H1 (cell line): ENCODE measurements at regions not wholly inside any gene's neighbourhood (a gene's known extent, or its start where the extent isn't known, plus 50 kb on each side); places are given as distances from the start of the nearest gene placed in this dataset.

Source experiments
- CTCF ChIA-PET: fragments of 300-600 bp; sonication (Branson Sonifier 250); formaldehyde crosslinking; loops from one replicate; lab custom pipeline; 2021; ENCODE audit not compliant: partially characterized antibody; lab: Charles Lee
- POLR2A ChIA-PET: fragments of 300-600 bp; sonication (Branson Sonifier 250); formaldehyde crosslinking; loops from one replicate; lab custom pipeline; 2021; ENCODE audit warnings: inconsistent platforms; ENCODE audit not compliant: partially characterized antibody; lab: Charles Lee
- DNase-seq, 2 experiments: peaks; one replicate each; pipeline versions ENCODE4 v3.0.0 to v3.0.0-alpha.2; 2010 to 2022; ENCODE audit warnings: low spot score in 2 of 2, low read depth in 1 of 2, mixed read lengths in 1 of 2
- FAIRE-seq: peaks from 2 replicates; lab custom pipeline; 2011; peaks lifted over from hg19 to GRCh38; lab: Jason Lieb, UNC
- H2AFZ ChIP-seq: 2 replicates; pipeline ENCODE4 v1.8.1; 2012; ENCODE audit warnings: low read length, inconsistent platforms
- H2AK5ac ChIP-seq: 2 replicates; pipeline ENCODE4 v1.6.1; 2013; ENCODE audit warnings: low read depth, low read length
- H2BK120ac ChIP-seq: replicated peaks from 2 replicates; pipeline ENCODE3; 2013; ENCODE audit warnings: low read depth, low read length, inconsistent platforms
- H2BK12ac ChIP-seq: 2 replicates; pipeline ENCODE4 v1.6.1; 2013; ENCODE audit warnings: low read depth, low read length
- H2BK15ac ChIP-seq: 2 replicates; pipeline ENCODE4 v1.6.1; 2013; ENCODE audit warnings: low read length
- H2BK20ac ChIP-seq: 2 replicates; pipeline ENCODE4 v1.6.1; 2013; ENCODE audit warnings: low read length
- H2BK5ac ChIP-seq: 2 replicates; pipeline ENCODE4 v1.6.1; 2013; ENCODE audit warnings: low read depth, low read length
- H3K14ac ChIP-seq: 2 replicates; pipeline ENCODE4 v1.6.1; 2013; ENCODE audit warnings: inconsistent platforms; ENCODE audit not compliant: insufficient read length
- H3K18ac ChIP-seq: 2 replicates; pipeline ENCODE4 v1.6.1; 2013; ENCODE audit warnings: low read length; ENCODE audit errors: extremely low read depth
- H3K23ac ChIP-seq: 2 replicates; pipeline ENCODE4 v1.6.1; 2013; ENCODE audit warnings: inconsistent platforms; ENCODE audit not compliant: insufficient read length
- H3K23me2 ChIP-seq: 2 replicates; pipeline ENCODE4 v1.6.1; 2013; ENCODE audit warnings: low read depth, low read length
- H3K27ac ChIP-seq: 2 replicates; pipeline ENCODE4 v1.6.1; 2011; ENCODE audit warnings: low read depth, low read length, inconsistent platforms
- H3K27me3 ChIP-seq, 4 experiments: replicated peaks in 1 of 4; 1 replicate in 1 of 4; 2 replicates in 3 of 4; pipeline versions ENCODE4 v1.6.1 to v1.8.1; 2011 to 2013; ENCODE audit warnings: low read length in 3 of 4, mild to moderate bottlenecking in 3 of 4, inconsistent platforms in 2 of 4, mixed read lengths in 2 of 4, moderate library complexity in 1 of 4; ENCODE audit not compliant: control insufficient read depth in 3 of 4, insufficient read depth in 3 of 4; ENCODE audit errors: extremely low read depth in 1 of 4
- H3K36me3 ChIP-seq, 4 experiments: 2 replicates each; pipeline versions ENCODE4 v1.6.1 to v1.8.1; 2011 to 2013; ENCODE audit warnings: mild to moderate bottlenecking in 4 of 4, low read length in 3 of 4, moderate library complexity in 2 of 4, control low read depth in 1 of 4, inconsistent platforms in 1 of 4; ENCODE audit not compliant: insufficient read depth in 4 of 4, control insufficient read depth in 2 of 4
- H3K4ac ChIP-seq: replicated peaks from 2 replicates; pipeline ENCODE3; 2013; ENCODE audit warnings: low read length, low read depth, mixed read lengths, inconsistent platforms; ENCODE audit not compliant: insufficient read length
- H3K4me1 ChIP-seq, 4 experiments: replicated peaks in 1 of 4; 1 replicate in 1 of 4; 2 replicates in 3 of 4; pipeline versions ENCODE4 v1.6.1 to v1.8.1; 2011 to 2013; ENCODE audit warnings: low read length in 3 of 4, inconsistent platforms in 2 of 4, mixed read lengths in 1 of 4; ENCODE audit not compliant: insufficient read depth in 4 of 4, control insufficient read depth in 3 of 4
- H3K4me2 ChIP-seq, 2 experiments: 2 replicates each; pipeline versions ENCODE4 v1.6.1 to v1.8.1; 2011 to 2013; ENCODE audit warnings: low read depth in 2 of 2, low read length in 2 of 2, control low read depth in 1 of 2, inconsistent platforms in 1 of 2, mild to moderate bottlenecking in 1 of 2; ENCODE audit not compliant: insufficient read depth in 1 of 2
- H3K4me3 ChIP-seq, 4 experiments: fragments of 200-600, 300-600 bp in 1 of 4; sonication (generic), shearing (Covaris generic), sonication (Bioruptor Twin) in 1 of 4; 2 replicates each; pipeline versions ENCODE4 v1.5.1 to v1.8.1; 2011 to 2016; ENCODE audit warnings: low read length in 4 of 4, low read depth in 3 of 4, control low read depth in 2 of 4, inconsistent platforms in 2 of 4, mild to moderate bottlenecking in 2 of 4, mixed read lengths in 1 of 4, moderate library complexity in 1 of 4; ENCODE audit not compliant: insufficient read depth in 2 of 4; ENCODE audit errors: extremely low read depth in 1 of 4
- H3K56ac ChIP-seq: replicated peaks from 2 replicates; pipeline ENCODE3; 2013; ENCODE audit warnings: low read depth, mild to moderate bottlenecking, mixed read lengths, low read length, inconsistent platforms; ENCODE audit not compliant: insufficient read length
- H3K79me1 ChIP-seq: 2 replicates; pipeline ENCODE4 v1.6.1; 2013; ENCODE audit warnings: low read depth, low read length, control low read depth
- H3K79me2 ChIP-seq, 2 experiments: 2 replicates each; pipeline versions ENCODE4 v1.6.1 to v1.8.1; 2012 to 2013; ENCODE audit warnings: low read length in 2 of 2, mild to moderate bottlenecking in 2 of 2, inconsistent platforms in 1 of 2; ENCODE audit not compliant: insufficient read depth in 2 of 2, control insufficient read depth in 1 of 2
- H3K9ac ChIP-seq, 4 experiments: replicated peaks in 1 of 4; 1 replicate in 1 of 4; 2 replicates in 3 of 4; pipeline versions ENCODE4 v1.6.1 to v1.8.1; 2011 to 2013; ENCODE audit warnings: low read depth in 3 of 4, low read length in 3 of 4, control low read depth in 2 of 4, mild to moderate bottlenecking in 2 of 4, moderate library complexity in 2 of 4, inconsistent platforms in 1 of 4; ENCODE audit errors: extremely low read depth in 1 of 4
- H3K9me3 ChIP-seq, 2 experiments: 2 replicates each; pipeline versions ENCODE4 v1.6.1 to v1.8.1; 2012 to 2013; ENCODE audit warnings: mild to moderate bottlenecking in 2 of 2, moderate library complexity in 2 of 2, control low read depth in 1 of 2, inconsistent platforms in 1 of 2, low read depth in 1 of 2, low read length in 1 of 2, mixed read lengths in 1 of 2; ENCODE audit not compliant: insufficient read depth in 2 of 2
- H4K20me1 ChIP-seq, 2 experiments: replicated peaks in 1 of 2; 2 replicates each; pipeline versions ENCODE3 to v1.8.1; 2011 to 2013; ENCODE audit warnings: inconsistent platforms in 2 of 2, low read length in 2 of 2, mild to moderate bottlenecking in 1 of 2; ENCODE audit not compliant: insufficient read depth in 2 of 2, control insufficient read depth in 1 of 2
- H4K5ac ChIP-seq: 2 replicates; pipeline ENCODE4 v1.6.1; 2013; ENCODE audit warnings: low read length, low read depth, mixed read lengths, inconsistent platforms; ENCODE audit not compliant: insufficient read length
- H4K8ac ChIP-seq: 2 replicates; pipeline ENCODE4 v1.8.0; 2013; ENCODE audit warnings: mild to moderate bottlenecking, moderate library complexity, low read length, inconsistent platforms; ENCODE audit not compliant: insufficient read depth; ENCODE audit errors: extremely low read depth
- H4K91ac ChIP-seq: replicated peaks from 2 replicates; pipeline ENCODE3; 2013; ENCODE audit warnings: low read length, mixed read lengths, inconsistent platforms; ENCODE audit not compliant: insufficient read length
- BACH1 ChIP-seq: IDR thresholded peaks from 2 replicates; pipeline ENCODE4 v1.6.1; 2012; ENCODE audit warnings: low read length, improper control_type of control experiment
- CTBP2 ChIP-seq: IDR thresholded peaks from 2 replicates; pipeline ENCODE4 v1.7.0; 2011; ENCODE audit warnings: borderline replicate concordance, mild to moderate bottlenecking, moderate library complexity, mixed read lengths, low read length; ENCODE audit not compliant: insufficient read depth, insufficient read length
- HDAC2 ChIP-seq, 2 experiments: fragments of 300-600 bp in 1 of 2; sonication (generic) in 1 of 2; IDR thresholded peaks; 2 replicates each; pipeline ENCODE4 v1.6.1; 2011 to 2012; ENCODE audit warnings: low read depth in 2 of 2, low read length in 2 of 2, mild to moderate bottlenecking in 2 of 2, moderate library complexity in 2 of 2, borderline replicate concordance in 1 of 2, inconsistent platforms in 1 of 2
- JUND ChIP-seq: IDR thresholded peaks from 2 replicates; pipeline ENCODE4 v1.6.1; 2011; ENCODE audit warnings: mild to moderate bottlenecking, improper control_type of control experiment, low read length
- KDM1A ChIP-seq: fragments of 200-600, 300-600 bp; sonication (generic); IDR thresholded peaks from 2 replicates; pipeline ENCODE4 v1.7.1; 2016; ENCODE audit warnings: mild to moderate bottlenecking, low read length, borderline replicate concordance
- RBBP5 ChIP-seq: IDR thresholded peaks from 2 replicates; pipeline ENCODE4 v1.7.1; 2012; ENCODE audit warnings: low read depth, mild to moderate bottlenecking, inconsistent platforms, low read length, moderate library complexity, borderline replicate concordance
- RFX5 ChIP-seq: IDR thresholded peaks from 2 replicates; pipeline ENCODE4 v1.6.1; 2011; ENCODE audit warnings: low read depth, low read length, improper control_type of control experiment, borderline replicate concordance
- SIN3A ChIP-seq, 2 experiments: IDR thresholded peaks in 1 of 2; conservative IDR thresholded peaks in 1 of 2; 2 replicates each; pipeline ENCODE4 v1.6.1; 2011 to 2012; ENCODE audit warnings: low read length in 2 of 2, improper control_type of control experiment in 1 of 2, low read depth in 1 of 2, mild to moderate bottlenecking in 1 of 2
- TBP ChIP-seq: IDR thresholded peaks from 2 replicates; pipeline ENCODE4 v1.6.1; 2011; ENCODE audit warnings: low read depth, low read length, improper control_type of control experiment
- WGBS, 2 experiments: shearing (Covaris generic) in 1 of 2; methylation state at CpG; one replicate each; pipeline versions ENCODE4 v1.1.6 to v1.1.7; 2013 to 2015; ENCODE audit warnings: low lambda C conversion rate in 2 of 2, mixed read lengths in 2 of 2, inconsistent platforms in 1 of 2, low coverage in 1 of 2, missing lambda C conversion rate in 1 of 2; ENCODE audit not compliant: insufficient replicate concordance in 2 of 2, insufficient coverage in 1 of 2, insufficient read length in 1 of 2; ENCODE audit errors: extremely low coverage in 1 of 2, missing lambda C conversion rate in 1 of 2; 5-methylcytosine and 5-hydroxymethylcytosine counted together

DNA sequence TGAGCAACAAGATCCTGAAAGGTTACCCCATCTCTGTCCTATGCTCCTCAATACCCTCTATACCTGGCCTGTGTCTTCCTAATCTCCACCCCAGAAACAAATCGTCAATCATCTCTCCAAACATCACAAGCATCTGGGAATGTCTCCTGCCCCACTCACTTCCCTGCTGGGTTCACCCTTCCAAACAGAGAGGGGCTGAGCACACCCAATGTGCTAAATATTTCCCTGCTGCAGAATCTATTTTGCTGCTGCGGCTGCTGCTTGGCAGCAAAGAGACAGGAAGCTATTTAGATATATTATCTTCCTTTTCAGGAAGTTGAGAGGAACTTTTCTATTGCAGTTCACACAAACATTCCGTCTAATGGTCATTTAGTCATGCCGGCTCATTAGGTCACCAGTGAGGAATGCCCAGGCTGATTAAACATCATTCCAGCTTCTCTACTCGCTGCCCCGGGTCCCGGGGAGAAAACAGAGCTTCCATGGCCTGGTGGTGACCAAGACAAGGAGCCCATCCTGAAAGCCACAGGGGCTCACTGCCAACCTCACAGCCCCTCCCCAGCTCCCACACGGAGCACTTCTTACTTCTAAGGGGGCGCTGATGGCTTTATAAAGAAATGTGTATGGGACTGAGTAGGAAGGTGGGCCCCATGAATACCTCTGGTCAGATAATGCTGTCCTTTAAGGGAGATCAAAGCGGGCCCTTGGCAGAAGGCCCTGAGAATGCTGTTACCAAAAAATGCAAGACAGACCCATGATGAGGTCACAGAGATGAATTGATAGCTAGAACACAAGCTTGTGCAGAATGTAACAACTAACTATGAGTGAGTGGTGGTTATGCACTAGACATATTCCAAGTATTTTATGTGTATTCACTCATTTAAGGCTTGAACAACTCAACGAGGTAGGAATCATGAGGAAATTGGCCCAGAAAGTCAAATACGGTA is 218.3 kb downstream of the SOX9 start:
- Histone ChIP-seq H4K91ac (no peak overlapping the region), H3K14ac (no peak overlapping the region), H3K4me3 (no peak overlapping the region), H2BK20ac (no peak overlapping the region), H2BK12ac (no peak overlapping the region), H3K56ac (no peak overlapping the region), H3K36me3 (no peaks in the 10 kb centered on the region), H4K5ac (no peak overlapping the region), H2BK120ac (no peak overlapping the region), H3K27ac (no peak overlapping the region), H3K18ac (no peak overlapping the region), H3K79me2 (no peaks in the 10 kb centered on the region), H3K4me2 (no peak overlapping the region), H3K23ac (no peak overlapping the region), H2BK5ac (no peak overlapping the region), H4K20me1 (no peaks in the 10 kb centered on the region), H3K4ac (no peak overlapping the region), H2AK5ac (no peak overlapping the region), H3K9ac (no peak overlapping the region), H4K8ac (no peak overlapping the region), H3K79me1 (no peaks in the 10 kb centered on the region), H3K23me2 (no peaks in the 10 kb centered on the region; the same call in 1 of the 2 replicates), H2BK15ac (no peak overlapping the region), H3K9me3 (no peaks in the 10 kb centered on the region), H3K27me3 (peaks cover 0 to 2% (median 0%) of the 10 kb centered on the region in 4 experiments; a peak in 1 of 7 replicates), H3K4me1 (peaks cover 0 to 11% (median 0%) of the 10 kb centered on the region in 4 experiments; a peak in 2 of 7 replicates), H2AFZ (no peak overlapping the region)
- TF ChIP-seq KDM1A (no peak), RFX5 (no peak), JUND (no peak), SIN3A (conservative IDR thresholded peaks at IDR 0.05 in 1 of 2, IDR thresholded peaks at IDR 0.05 in 1 of 2; ENCODE audit: low read depth in 1 of 2, low read length in 2 of 2) (no peak), RBBP5 (no peak), TBP (no peak), BACH1 (no peak), CTBP2 (no peak), HDAC2 (IDR thresholded peaks at IDR 0.05; ENCODE audit: borderline replicate concordance in 1 of 2, low read depth in 2 of 2, low read length in 2 of 2) (no peak)
- DNase-seq (no peak), FAIRE-seq (no peak)
- WGBS, 2 experiments, result 90% methylated on average over 12 of the region's 12 CpGs; no CpG with 5 or more reads in 1 of the 2 experiments
- POLR2A ChIA-PET, result interaction anchor here (0.8 kb wide), 1 partner anchor 11 kb away, joined by 3 read pairs; no protein-coding TSS in a partner anchor
- CTCF ChIA-PET, result interaction anchor here (0.5 to 3.2 kb wide), 6 partner anchors 26 to 1260 kb away, joined by 3 to 13 read pairs (median 4); no protein-coding TSS in a partner anchor
